ENCODE measurements at regions not wholly inside any gene's neighbourhood (a gene's known extent, or its start where the extent isn't known, plus 50 kb on each side); places are given as distances from the start of the nearest gene placed in this dataset.

DNA sequence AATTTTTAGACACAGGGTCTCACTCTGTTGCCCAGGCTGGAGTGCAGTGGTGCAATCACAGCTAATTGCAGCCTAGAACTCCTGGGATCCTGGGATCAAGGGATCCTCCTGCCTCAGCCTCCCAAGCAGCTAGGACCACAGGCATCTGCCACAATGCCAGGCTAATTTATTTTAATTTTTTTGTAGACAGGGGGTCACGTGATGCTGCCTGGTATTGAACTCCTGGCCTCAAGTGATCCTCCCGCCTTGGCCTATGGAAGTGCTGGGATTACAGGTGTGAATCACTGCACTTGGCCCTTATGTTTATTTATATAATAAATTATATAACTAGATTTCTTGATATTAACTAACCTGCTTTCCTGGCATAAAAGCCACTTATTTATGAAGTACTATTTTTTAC, 1081.7 kb upstream of the FANCL start:
- H4K20me1 ChIP-seq (ENCODE audit: insufficient read depth), result no peaks in the 10 kb centered on the region
- no peaks in the 10 kb centered on the region for H3K4me1 ChIP-seq (replicated peaks; ENCODE audit: insufficient read depth)
- no peaks in the 10 kb centered on the region for H3K79me2 ChIP-seq (ENCODE audit: low read depth)
- TF ChIP-seq EZH2 (IDR thresholded peaks at IDR 0.05; ENCODE audit: low read depth), result no peak
- TF ChIP-seq, protein P1, sequence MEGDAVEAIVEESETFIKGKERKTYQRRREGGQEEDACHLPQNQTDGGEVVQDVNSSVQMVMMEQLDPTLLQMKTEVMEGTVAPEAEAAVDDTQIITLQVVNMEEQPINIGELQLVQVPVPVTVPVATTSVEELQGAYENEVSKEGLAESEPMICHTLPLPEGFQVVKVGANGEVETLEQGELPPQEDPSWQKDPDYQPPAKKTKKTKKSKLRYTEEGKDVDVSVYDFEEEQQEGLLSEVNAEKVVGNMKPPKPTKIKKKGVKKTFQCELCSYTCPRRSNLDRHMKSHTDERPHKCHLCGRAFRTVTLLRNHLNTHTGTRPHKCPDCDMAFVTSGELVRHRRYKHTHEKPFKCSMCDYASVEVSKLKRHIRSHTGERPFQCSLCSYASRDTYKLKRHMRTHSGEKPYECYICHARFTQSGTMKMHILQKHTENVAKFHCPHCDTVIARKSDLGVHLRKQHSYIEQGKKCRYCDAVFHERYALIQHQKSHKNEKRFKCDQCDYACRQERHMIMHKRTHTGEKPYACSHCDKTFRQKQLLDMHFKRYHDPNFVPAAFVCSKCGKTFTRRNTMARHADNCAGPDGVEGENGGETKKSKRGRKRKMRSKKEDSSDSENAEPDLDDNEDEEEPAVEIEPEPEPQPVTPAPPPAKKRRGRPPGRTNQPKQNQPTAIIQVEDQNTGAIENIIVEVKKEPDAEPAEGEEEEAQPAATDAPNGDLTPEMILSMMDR (conservative IDR thresholded peaks at IDR 0.05), result no peak
- H3K36me3 ChIP-seq (ENCODE audit: low read depth), result no peaks in the 10 kb centered on the region
- no peak overlapping the region for H2AFZ ChIP-seq
- DNase-seq, result no peak
- no peaks in the 10 kb centered on the region for H3K9me3 ChIP-seq (ENCODE audit: insufficient read depth, low read depth)
- H3K27ac ChIP-seq, result no peak overlapping the region
- intact Hi-C loops (cut with micrococcal nuclease; ENCODE audit: unreplicated experiment), result no loop called here
- POLR2A ChIA-PET (ENCODE audit: unreplicated experiment), result no interaction called here
- CTCF ChIA-PET, result no interaction called here
- no TSS peak for BruUV-seq (replicated peaks)
- no peak overlapping the region for H3K4me3 ChIP-seq
- no peaks in the 10 kb centered on the region for H3K9me2 ChIP-seq (ENCODE audit: insufficient read depth)
- no peaks in the 10 kb centered on the region; the same call in 1 of the 2 replicates for H3K27me3 ChIP-seq (ENCODE audit: insufficient read depth, low read depth)
- no peaks in the 10 kb centered on the region for H3F3A ChIP-seq (ENCODE audit: insufficient read depth, low read depth)
- no peak overlapping the region for H3K4me2 ChIP-seq

DNA sequence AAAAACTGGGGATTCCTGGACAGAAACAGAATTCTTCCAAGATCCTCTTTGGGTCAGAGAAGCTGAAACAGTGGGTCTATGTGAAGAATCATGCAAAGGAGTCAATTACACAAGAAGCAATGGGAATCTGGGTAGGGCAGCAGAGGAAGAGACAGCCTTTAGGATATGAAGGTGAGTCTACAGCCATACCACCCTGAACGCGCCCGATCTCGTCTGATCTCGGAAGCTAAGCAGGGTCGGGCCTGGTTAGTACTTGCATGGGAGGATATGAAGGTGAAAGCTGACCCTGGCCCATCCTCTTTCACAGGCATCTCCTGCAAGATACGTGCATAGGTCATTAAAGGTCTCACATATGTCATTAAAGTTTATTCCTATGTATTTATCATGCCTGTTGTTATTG, 1080.9 kb upstream of the FANCL start:
- CTCF ChIA-PET, result no interaction called here
- H3K4me3 ChIP-seq, result no peak overlapping the region
- no peaks in the 10 kb centered on the region for H3K4me1 ChIP-seq (replicated peaks; ENCODE audit: insufficient read depth)
- no TSS peak for BruUV-seq (replicated peaks)
- TF ChIP-seq, protein P1 (conservative IDR thresholded peaks at IDR 0.05), result no peak
- no peak for TF ChIP-seq EZH2 (IDR thresholded peaks at IDR 0.05; ENCODE audit: low read depth)
- intact Hi-C loops (cut with micrococcal nuclease; ENCODE audit: unreplicated experiment), result no loop called here
- H3K79me2 ChIP-seq (ENCODE audit: low read depth), result no peaks in the 10 kb centered on the region
- H3K36me3 ChIP-seq (ENCODE audit: low read depth), result no peaks in the 10 kb centered on the region
- no peaks in the 10 kb centered on the region for H3K9me2 ChIP-seq (ENCODE audit: insufficient read depth)
- H3K27me3 ChIP-seq (ENCODE audit: insufficient read depth, low read depth), result no peaks in the 10 kb centered on the region; the same call in 1 of the 2 replicates
- no peaks in the 10 kb centered on the region for H4K20me1 ChIP-seq (ENCODE audit: insufficient read depth)
- no peak for DNase-seq
- no peak overlapping the region for H3K27ac ChIP-seq
- H2AFZ ChIP-seq, result no peak overlapping the region
- no peak overlapping the region for H3K4me2 ChIP-seq
- no peaks in the 10 kb centered on the region for H3F3A ChIP-seq (ENCODE audit: insufficient read depth, low read depth)
- no peaks in the 10 kb centered on the region for H3K9me3 ChIP-seq (ENCODE audit: insufficient read depth, low read depth)
- POLR2A ChIA-PET (ENCODE audit: unreplicated experiment), result no interaction called here

DNA sequence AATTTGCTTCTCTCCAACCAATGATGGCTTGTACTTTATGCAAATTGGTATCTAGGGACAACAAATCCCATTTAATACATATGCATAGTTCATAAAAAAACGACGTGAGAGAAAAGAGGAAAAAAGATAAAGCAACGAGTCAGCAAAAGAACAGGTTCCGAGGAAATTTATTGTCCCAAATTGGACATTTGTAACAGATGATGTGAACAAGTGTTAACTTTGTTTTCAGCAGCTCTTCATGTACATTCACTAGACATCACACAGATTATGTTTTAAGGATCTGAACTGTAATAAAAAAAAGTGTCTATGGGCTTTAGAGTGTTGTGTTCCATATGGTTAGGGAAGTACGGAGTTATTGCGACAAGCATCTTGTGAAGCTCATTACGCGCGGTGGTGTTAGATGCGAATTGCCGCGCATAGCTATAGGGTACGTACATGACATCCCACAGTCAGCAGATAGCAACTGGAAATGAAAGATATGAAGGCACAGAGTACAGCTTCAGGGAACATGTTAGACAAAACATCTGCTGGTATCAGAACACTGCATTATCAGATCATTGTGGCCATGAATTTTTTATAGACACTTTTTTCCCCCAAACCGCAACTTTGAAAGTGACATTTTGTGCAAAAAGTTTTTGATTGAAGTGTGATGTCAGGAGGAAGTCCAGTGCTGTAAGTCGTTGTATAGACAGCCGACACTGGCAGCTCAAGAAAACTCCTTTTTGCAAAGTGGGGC, 1073.1 kb upstream of the FANCL start:
- no peak overlapping the region for H3K4me2 ChIP-seq
- H3K27ac ChIP-seq, result no peak overlapping the region
- no peaks in the 10 kb centered on the region for H3K9me2 ChIP-seq (ENCODE audit: insufficient read depth)
- TF ChIP-seq, protein P1 (conservative IDR thresholded peaks at IDR 0.05), result no peak
- no peak for TF ChIP-seq EZH2 (IDR thresholded peaks at IDR 0.05; ENCODE audit: low read depth)
- H3K36me3 ChIP-seq (ENCODE audit: low read depth), result no peaks in the 10 kb centered on the region
- no peaks in the 10 kb centered on the region for H3F3A ChIP-seq (ENCODE audit: insufficient read depth, low read depth)
- DNase-seq, result no peak
- no peaks in the 10 kb centered on the region; the same call in 1 of the 2 replicates for H4K20me1 ChIP-seq (ENCODE audit: insufficient read depth)
- H3K4me3 ChIP-seq, result no peak overlapping the region
- H3K27me3 ChIP-seq (ENCODE audit: insufficient read depth, low read depth), result peaks cover 4% of the 10 kb centered on the region; the same call in 1 of the 2 replicates
- H2AFZ ChIP-seq, result no peak overlapping the region
- no peaks in the 10 kb centered on the region for H3K4me1 ChIP-seq (replicated peaks; ENCODE audit: insufficient read depth)
- intact Hi-C loops (cut with micrococcal nuclease; ENCODE audit: unreplicated experiment), result no loop called here
- no peaks in the 10 kb centered on the region for H3K9me3 ChIP-seq (ENCODE audit: insufficient read depth, low read depth)
- H3K79me2 ChIP-seq (ENCODE audit: low read depth), result no peaks in the 10 kb centered on the region
- ChIA-PET CTCF (no interaction called here), POLR2A (ENCODE audit: unreplicated experiment) (no interaction called here)
- no TSS peak for BruUV-seq (replicated peaks)

Data from PC-9 (cell line).